Kidney (tissue), 13 donors: ENCODE measurements at regions not wholly inside any gene's neighbourhood (a gene's known extent, or its start where the extent isn't known, plus 50 kb on each side); places are given as distances from the start of the nearest gene placed in this dataset.

Source experiments
- DNase-seq, 5 donors: peaks; one replicate each; pipeline ENCODE4 v3.0.0-alpha.2; 2013 to 2020
- FAIRE-seq: peaks from 2 replicates; lab custom pipeline; 2012; peaks lifted over from hg19 to GRCh38; lab: Jason Lieb, UNC
- H3K27ac ChIP-seq, 2 donors: one replicate each; pipeline ENCODE4 v1.7.0; 2013; ENCODE audit warnings: low read depth in 2 of 2, low read length in 2 of 2, inconsistent platforms in 1 of 2
- H3K27me3 ChIP-seq: one replicate; pipeline ENCODE4 v1.7.1; 2013; ENCODE audit warnings: low read length, inconsistent platforms; ENCODE audit not compliant: control insufficient read depth, insufficient read depth
- H3K36me3 ChIP-seq, 3 donors: one replicate each; pipeline versions ENCODE4 v1.7.0 to v1.7.1; 2013; ENCODE audit warnings: low read length in 3 of 3, control low read depth in 1 of 3, inconsistent platforms in 1 of 3; ENCODE audit not compliant: insufficient read depth in 3 of 3, control insufficient read depth in 2 of 3
- H3K4me1 ChIP-seq, 3 donors: one replicate each; pipeline versions ENCODE4 v1.7.0 to v1.7.1; 2013; ENCODE audit warnings: low read length in 3 of 3, inconsistent platforms in 1 of 3, low read depth in 1 of 3; ENCODE audit not compliant: control insufficient read depth in 2 of 3, insufficient read depth in 2 of 3
- H3K4me3 ChIP-seq, 3 donors: one replicate each; pipeline versions ENCODE4 v1.7.0 to v1.8.1; 2013; ENCODE audit warnings: low read length in 3 of 3, control low read depth in 1 of 3, inconsistent platforms in 1 of 3
- H3K9ac ChIP-seq, 3 donors: one replicate each; pipeline versions ENCODE4 v1.7.0 to v1.7.1; 2013; ENCODE audit warnings: low read length in 3 of 3, control low read depth in 1 of 3, inconsistent platforms in 1 of 3
- H3K9me3 ChIP-seq, 3 donors: one replicate each; pipeline versions ENCODE4 v1.7.0 to v1.7.1; 2013; ENCODE audit warnings: low read length in 3 of 3, control low read depth in 1 of 3, inconsistent platforms in 1 of 3; ENCODE audit not compliant: control insufficient read depth in 2 of 3, insufficient read depth in 1 of 3
- CTCF ChIP-seq: IDR thresholded peaks from 3 replicates; pipeline ENCODE4 v1.5.1; 2012; ENCODE audit warnings: mild to moderate bottlenecking, moderate library complexity, borderline replicate concordance; ENCODE audit not compliant: insufficient read depth; ENCODE audit errors: extremely low read depth
- intact Hi-C: fragments of 100-400 bp; cut with DNase I; formaldehyde crosslinking; loops from one replicate; pipeline ENCODE4 v1.11.1; 2022
- donor health status: control.
- donor health status: control.
- donor health status: control.
- donor health status: control.
- donor health status: control.
- donor health status: DM: yes; HTN: yes; CAD: no.
- donor health status: Normal renal cell carcinoma (clear cell type).

GRCh38 chr9:1210954-1211353 lies 160.8 kb downstream of the DMRT2 start:
- Histone ChIP-seq H3K4me1 (no peaks in the 10 kb centered on the region), H3K9me3 (peaks cover 0 to 5% (median 0%) of the 10 kb centered on the region in 3 donors), H3K27ac (no peak overlapping the region), H3K27me3 (no peaks in the 10 kb centered on the region), H3K9ac (no peak overlapping the region), H3K4me3 (no peak overlapping the region), H3K36me3 (no peaks in the 10 kb centered on the region)
- intact Hi-C loops, result no loop called here
- no peak for DNase-seq
- no peak for TF ChIP-seq CTCF
- no peak for FAIRE-seq

- no peaks in the 10 kb centered on the region for H3K9me3 ChIP-seq
- H3K27me3 ChIP-seq, result no peaks in the 10 kb centered on the region
- TF ChIP-seq CTCF, result no peak
- no peak overlapping the region for H3K9ac ChIP-seq
- DNase-seq (no peak), FAIRE-seq (no peak)
- H3K4me1 ChIP-seq, result no peaks in the 10 kb centered on the region
- H3K27ac ChIP-seq, result no peak overlapping the region
- intact Hi-C loops, result no loop called here
- H3K36me3 ChIP-seq, result no peaks in the 10 kb centered on the region
- no peak overlapping the region for H3K4me3 ChIP-seq
These were observed 166.4 kb downstream of the DMRT2 start for GRCh38 chr9:1216532-1216931.

GRCh38 chr9:1217076-1217475 lies 166.9 kb downstream of the DMRT2 start:
- FAIRE-seq (no peak), DNase-seq (peak in 1 of 5 donors; percentile 27)
- H3K27me3 ChIP-seq, result no peaks in the 10 kb centered on the region
- H3K9ac ChIP-seq, result no peak overlapping the region
- no peak overlapping the region for H3K27ac ChIP-seq
- intact Hi-C loops, result no loop called here
- no peaks in the 10 kb centered on the region for H3K4me1 ChIP-seq
- no peak for TF ChIP-seq CTCF
- H3K4me3 ChIP-seq, result no peak overlapping the region
- H3K36me3 ChIP-seq, result no peaks in the 10 kb centered on the region
- no peaks in the 10 kb centered on the region for H3K9me3 ChIP-seq

- intact Hi-C loops, result no loop called here
- no peaks in the 10 kb centered on the region for H3K9me3 ChIP-seq
- no peak overlapping the region for H3K4me3 ChIP-seq
- no peaks in the 10 kb centered on the region for H3K4me1 ChIP-seq
- DNase-seq, result no peak
- no peak overlapping the region for H3K9ac ChIP-seq
- FAIRE-seq, result no peak
- no peaks in the 10 kb centered on the region for H3K36me3 ChIP-seq
- H3K27ac ChIP-seq, result no peak overlapping the region
- H3K27me3 ChIP-seq, result no peaks in the 10 kb centered on the region
- no peak for TF ChIP-seq CTCF
These were observed 169.1 kb downstream of the DMRT2 start for GRCh38 chr9:1219284-1219683.
